ENCODE measurements at regions not wholly inside any gene's neighbourhood (a gene's known extent, or its start where the extent isn't known, plus 50 kb on each side); places are given as distances from the start of the nearest gene placed in this dataset.

DNA sequence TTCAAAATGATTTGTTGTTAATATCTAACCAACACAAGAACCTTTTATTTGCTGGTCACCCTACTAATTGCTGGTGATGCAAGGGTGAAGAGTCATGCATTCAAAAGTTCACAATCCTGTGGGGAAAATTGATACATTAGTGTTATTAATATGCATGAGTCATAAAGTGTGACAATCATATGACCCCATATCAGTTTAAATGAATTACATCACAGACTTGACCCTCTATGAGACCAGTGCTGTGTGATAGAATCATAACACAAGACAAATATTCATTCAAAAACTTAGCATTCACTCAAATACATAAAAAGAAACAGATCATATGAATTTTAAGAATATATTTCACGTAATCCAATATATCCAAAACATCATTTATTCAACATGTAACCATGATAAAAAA lies 304.6 kb upstream of the CDH12 start:
- Histone ChIP-seq H2BK5ac (ENCODE audit: insufficient read length, low read length) (no peak overlapping the region), H3K79me1 (ENCODE audit: insufficient read depth, low read depth, low read length, poor library complexity, severe bottlenecking) (no peaks in the 10 kb centered on the region), H3T11ph (ENCODE audit: low read length) (no peak overlapping the region), H2AFZ (ENCODE audit: low read length) (no peak overlapping the region), H4K5ac (ENCODE audit: insufficient read length, low read depth, low read length) (no peak overlapping the region), H3K27me3 (ENCODE audit: insufficient read depth, low read length) (no peaks in the 10 kb centered on the region), H3K18ac (ENCODE audit: insufficient read length, low read depth, low read length) (no peak overlapping the region), H3K27ac (ENCODE audit: insufficient read length, low read depth, low read length) (no peak overlapping the region), H2BK12ac (ENCODE audit: insufficient read length, low read depth, low read length) (no peak overlapping the region), H3K4me1 (ENCODE audit: insufficient read depth, low read length) (no peaks in the 10 kb centered on the region), H2AK5ac (ENCODE audit: insufficient read length, low read length) (no peak overlapping the region), H4K8ac (replicated peaks; ENCODE audit: insufficient read length, low read depth, low read length) (no peak overlapping the region), H2BK120ac (ENCODE audit: low read depth, low read length, poor library complexity, severe bottlenecking) (no peak overlapping the region), H3K14ac (ENCODE audit: insufficient read depth, low read length) (no peak overlapping the region), H3K79me2 (ENCODE audit: insufficient read depth, low read length) (no peaks in the 10 kb centered on the region), H2BK15ac (ENCODE audit: low read depth, low read length) (no peak overlapping the region), H4K91ac (ENCODE audit: insufficient read length, low read depth, low read length) (no peak overlapping the region), H3K4me2 (ENCODE audit: insufficient read depth, insufficient read length, low read length) (no peak overlapping the region), H3K56ac (ENCODE audit: insufficient read length, low read depth, low read length) (no peak overlapping the region), H4K20me1 (ENCODE audit: control insufficient read depth, insufficient read depth, insufficient read length) (no peaks in the 10 kb centered on the region), H2BK20ac (ENCODE audit: low read depth, low read length, poor library complexity, severe bottlenecking) (no peak overlapping the region), H3K23me2 (ENCODE audit: insufficient read length, low read depth, low read length, poor library complexity, severe bottlenecking) (no peaks in the 10 kb centered on the region), H3K4ac (ENCODE audit: low read depth, low read length) (no peak overlapping the region), H3K23ac (ENCODE audit: insufficient read length, low read depth, low read length) (no peak overlapping the region), H3K9me3 (ENCODE audit: control insufficient read depth, low read depth, low read length) (no peaks in the 10 kb centered on the region), H3K9ac (ENCODE audit: extremely low read depth, insufficient read length, low read length) (no peak overlapping the region)
- H3K4me3 Mint-ChIP-seq, result no peak overlapping the region
- H3K36me3 Mint-ChIP-seq (ENCODE audit: insufficient read depth in 1 of 3, low read depth in 3 of 3), result no peaks in the 10 kb centered on the region
- peaks cover 5 to 11% of the 10 kb centered on the region in 2 experiments for H3K4me1 Mint-ChIP-seq
- TF ChIP-seq CTCF (conservative IDR thresholded peaks at IDR 0.05), result no peak
- H3K9me3 Mint-ChIP-seq, result no peaks in the 10 kb centered on the region
- H3K27ac Mint-ChIP-seq, result no peak overlapping the region
- 100% methylated on average over 1 of the region's 1 CpG for WGBS (ENCODE audit: extremely low coverage, insufficient read length, low lambda C conversion rate)
- no peak for DNase-seq
- no peaks in the 10 kb centered on the region; the same call in 1 of the 2 replicates for H3K27me3 Mint-ChIP-seq (ENCODE audit: low read depth)

Measured in H9 (cell line).